Hepatocyte (in vitro differentiated cells): ENCODE measurements at regions not wholly inside any gene's neighbourhood (a gene's known extent, or its start where the extent isn't known, plus 50 kb on each side); places are given as distances from the start of the nearest gene placed in this dataset.

Experiments used
- EZH2 ChIP-seq: fragments of 200-600 bp; sonication (generic); IDR thresholded peaks from 2 replicates; pipeline ENCODE4 v1.6.1; 2016; ENCODE audit warnings: antibody characterized with exemption, mild to moderate bottlenecking, borderline replicate concordance
- TF ChIP-seq, protein P1 (sequence below): fragments of 200-600 bp; sonication (generic); IDR thresholded peaks from 2 replicates; pipeline ENCODE4 v1.5.1; 2016; ENCODE audit warnings: antibody characterized with exemption, mild to moderate bottlenecking; ENCODE audit not compliant: poor library complexity

DNA sequence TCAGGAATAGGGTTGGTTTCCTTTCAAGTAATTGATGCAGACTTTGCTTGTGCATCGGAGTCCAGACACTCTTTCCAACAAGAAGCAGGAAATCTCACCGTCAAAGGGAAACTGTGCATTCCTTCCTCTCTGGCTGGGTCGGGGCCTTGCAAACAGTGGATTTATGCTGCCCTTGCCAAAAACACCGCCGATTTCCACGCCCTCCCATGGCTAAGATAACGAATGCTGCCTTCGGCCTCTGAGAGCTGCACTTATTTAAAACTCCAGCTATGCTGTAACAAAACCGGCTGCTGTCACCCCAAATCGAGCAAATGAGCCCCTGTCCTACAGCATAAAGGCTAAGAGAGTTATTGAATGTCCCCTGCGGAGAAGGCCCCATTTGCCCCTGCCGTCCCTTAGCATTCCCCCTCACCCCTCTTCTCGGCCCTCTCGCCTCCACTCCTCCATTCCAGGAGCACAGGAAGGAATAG is 275.5 kb upstream of the IRX5 start:
- TF ChIP-seq, protein P1, sequence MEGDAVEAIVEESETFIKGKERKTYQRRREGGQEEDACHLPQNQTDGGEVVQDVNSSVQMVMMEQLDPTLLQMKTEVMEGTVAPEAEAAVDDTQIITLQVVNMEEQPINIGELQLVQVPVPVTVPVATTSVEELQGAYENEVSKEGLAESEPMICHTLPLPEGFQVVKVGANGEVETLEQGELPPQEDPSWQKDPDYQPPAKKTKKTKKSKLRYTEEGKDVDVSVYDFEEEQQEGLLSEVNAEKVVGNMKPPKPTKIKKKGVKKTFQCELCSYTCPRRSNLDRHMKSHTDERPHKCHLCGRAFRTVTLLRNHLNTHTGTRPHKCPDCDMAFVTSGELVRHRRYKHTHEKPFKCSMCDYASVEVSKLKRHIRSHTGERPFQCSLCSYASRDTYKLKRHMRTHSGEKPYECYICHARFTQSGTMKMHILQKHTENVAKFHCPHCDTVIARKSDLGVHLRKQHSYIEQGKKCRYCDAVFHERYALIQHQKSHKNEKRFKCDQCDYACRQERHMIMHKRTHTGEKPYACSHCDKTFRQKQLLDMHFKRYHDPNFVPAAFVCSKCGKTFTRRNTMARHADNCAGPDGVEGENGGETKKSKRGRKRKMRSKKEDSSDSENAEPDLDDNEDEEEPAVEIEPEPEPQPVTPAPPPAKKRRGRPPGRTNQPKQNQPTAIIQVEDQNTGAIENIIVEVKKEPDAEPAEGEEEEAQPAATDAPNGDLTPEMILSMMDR = no peak
- TF ChIP-seq EZH2 = no peak
